GM12892 (cell line): ENCODE measurements at regions not wholly inside any gene's neighbourhood (a gene's known extent, or its start where the extent isn't known, plus 50 kb on each side); places are given as distances from the start of the nearest gene placed in this dataset.

Experiments
- DNase-seq: peaks from one replicate; pipeline ENCODE4 v3.0.0; 2011; ENCODE audit not compliant: insufficient read length
- FAIRE-seq: peaks from 2 replicates; lab custom pipeline; 2011; peaks lifted over from hg19 to GRCh38; lab: Jason Lieb, UNC
- POLR2A ChIP-seq: IDR thresholded peaks from 2 replicates; pipeline ENCODE4 v1.6.1; 2011; ENCODE audit warnings: low read depth, low read length, control low read depth
- POLR2AphosphoS5 ChIP-seq: IDR thresholded peaks from 2 replicates; pipeline ENCODE4 v1.6.1; 2011; ENCODE audit warnings: low read depth, low read length, control low read depth
- TAF1 ChIP-seq: IDR thresholded peaks from 2 replicates; pipeline ENCODE4 v1.6.1; 2011; ENCODE audit warnings: low read depth, mild to moderate bottlenecking, control low read depth, low read length, borderline replicate concordance

DNA sequence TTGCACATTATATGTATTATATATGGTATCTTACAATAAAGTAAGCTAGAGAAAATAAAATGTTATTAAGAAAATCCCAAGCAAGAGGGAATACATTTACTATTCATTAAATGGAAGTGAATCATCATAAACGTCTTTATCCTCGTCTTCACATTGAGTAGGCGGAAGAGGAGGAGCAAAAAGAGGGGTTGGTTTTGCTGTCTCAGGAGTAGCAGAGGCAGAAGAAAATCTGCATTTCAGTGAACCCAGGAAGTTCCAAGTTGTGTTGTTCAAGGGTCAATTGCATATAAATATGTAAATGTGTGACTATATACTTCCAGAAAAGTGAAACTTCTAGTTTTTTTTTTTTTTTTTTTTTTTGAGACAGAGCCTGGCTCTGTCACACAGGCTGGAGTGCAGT, 301.4 kb downstream of the TMA16 start:
- DNase-seq = no peak
- TF ChIP-seq POLR2A = no peak
- TF ChIP-seq TAF1 = no peak
- no peak for TF ChIP-seq POLR2AphosphoS5

DNA sequence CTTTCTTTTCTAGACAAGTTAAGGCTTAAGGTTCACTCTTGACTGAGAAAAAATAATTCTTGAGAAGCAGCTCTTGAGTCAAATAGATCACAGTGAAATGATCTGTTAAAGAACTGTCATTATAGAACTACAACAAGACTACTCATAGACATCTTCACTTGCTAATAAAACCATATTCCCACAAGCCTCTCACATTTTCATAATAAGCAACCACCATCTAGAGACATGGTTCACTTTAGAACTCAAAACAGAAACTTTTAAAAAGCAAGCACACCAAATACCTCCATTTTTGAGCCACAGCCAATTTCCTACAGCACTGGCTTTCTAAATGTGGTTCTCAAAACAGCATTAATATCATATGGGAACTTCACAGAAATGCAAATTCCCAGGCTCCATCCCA, 309.5 kb downstream of the TMA16 start:
- TF ChIP-seq POLR2AphosphoS5 (no peak), TAF1 (no peak), POLR2A (no peak)
- FAIRE-seq (no peak), DNase-seq (no peak)

More for the DNA sequence above, 301.4 kb downstream of the TMA16 start:
- FAIRE-seq = no peak

DNA sequence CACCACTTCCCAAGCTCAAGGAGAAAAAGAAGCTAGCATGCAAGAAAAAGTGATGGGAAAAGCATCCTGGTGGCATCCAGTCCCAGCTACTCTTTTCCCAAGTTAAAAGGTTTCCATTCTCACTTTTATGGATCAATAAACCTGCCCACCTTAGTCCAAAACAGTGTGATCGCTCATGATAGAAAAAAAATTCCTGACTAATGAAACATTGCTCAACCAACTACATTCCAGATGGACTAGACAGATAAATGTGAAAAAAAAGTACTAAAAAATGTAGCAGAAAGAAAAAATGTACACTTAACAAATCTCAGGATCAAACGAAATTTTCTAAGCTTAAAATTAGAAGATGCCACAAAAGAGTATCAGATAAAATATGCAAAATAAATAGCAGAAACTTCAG, 312.2 kb downstream of the TMA16 start:
- no peak for TF ChIP-seq POLR2AphosphoS5
- TF ChIP-seq TAF1 = no peak
- TF ChIP-seq POLR2A = no peak
- no peak for FAIRE-seq
- no peak for DNase-seq

DNA sequence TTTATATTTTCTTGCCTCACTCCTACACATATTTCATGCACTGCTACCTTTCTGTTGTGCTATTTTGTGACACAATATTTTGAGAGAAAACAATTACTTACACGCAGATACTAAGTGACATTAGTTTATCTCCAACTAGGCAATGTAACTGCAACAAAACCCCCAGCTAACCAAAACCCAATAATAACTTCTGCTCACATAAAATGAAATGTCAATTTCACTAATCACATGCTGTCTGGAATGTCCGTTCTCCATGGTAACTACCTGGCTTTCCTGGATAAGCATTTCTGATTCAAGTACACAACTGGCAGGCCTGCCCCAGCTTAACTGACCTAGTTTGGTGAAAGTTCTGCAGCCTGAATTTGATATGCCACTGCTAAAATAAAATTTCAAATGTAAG, 313.5 kb downstream of the TMA16 start:
- DNase-seq = no peak
- FAIRE-seq = no peak
- TF ChIP-seq TAF1 = no peak
- no peak for TF ChIP-seq POLR2A
- TF ChIP-seq POLR2AphosphoS5 = no peak

DNA sequence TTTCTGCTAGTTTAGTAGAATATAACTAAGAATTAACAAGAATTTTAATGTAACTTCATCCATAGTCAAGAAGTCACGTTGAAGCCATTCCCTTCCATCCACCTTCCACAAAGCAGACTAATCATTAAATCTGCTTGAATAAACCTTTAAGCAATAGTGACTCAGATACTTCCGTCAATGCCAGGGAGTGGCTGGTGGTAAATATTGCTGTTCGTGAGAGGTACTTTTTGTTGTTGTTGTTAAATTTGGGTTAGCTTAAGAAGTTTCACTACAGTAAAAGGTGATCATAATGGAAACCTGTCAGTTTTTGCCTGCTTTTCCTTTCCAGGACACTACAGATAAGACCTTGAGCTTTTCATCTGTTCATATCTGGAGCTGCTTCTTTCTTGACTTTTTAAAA, 316.3 kb downstream of the TMA16 start:
- TF ChIP-seq POLR2A (no peak), POLR2AphosphoS5 (no peak), TAF1 (no peak)
- DNase-seq (peak; percentile 2), FAIRE-seq (peak; percentile 24)

DNA sequence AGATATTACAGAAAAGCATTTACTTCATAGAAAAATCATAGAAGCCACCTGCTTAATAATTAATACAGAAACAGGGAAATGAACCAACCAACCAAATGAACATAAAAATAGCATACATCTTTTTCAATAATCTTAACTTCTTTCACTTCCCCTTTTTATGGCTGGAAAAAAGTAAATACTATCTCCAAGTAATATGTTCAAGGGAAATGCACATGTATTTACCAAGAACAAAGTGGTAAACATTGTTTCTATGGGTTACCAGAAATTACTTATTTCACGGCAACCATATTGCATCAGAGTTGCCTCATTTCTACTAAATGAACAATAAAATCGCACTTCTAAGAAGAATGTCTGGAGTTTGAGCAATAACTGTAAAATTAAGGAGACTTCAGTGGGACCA, 321.3 kb downstream of the TMA16 start:
- DNase-seq (no peak), FAIRE-seq (no peak)
- TF ChIP-seq TAF1 = no peak
- no peak for TF ChIP-seq POLR2A
- no peak for TF ChIP-seq POLR2AphosphoS5

DNA sequence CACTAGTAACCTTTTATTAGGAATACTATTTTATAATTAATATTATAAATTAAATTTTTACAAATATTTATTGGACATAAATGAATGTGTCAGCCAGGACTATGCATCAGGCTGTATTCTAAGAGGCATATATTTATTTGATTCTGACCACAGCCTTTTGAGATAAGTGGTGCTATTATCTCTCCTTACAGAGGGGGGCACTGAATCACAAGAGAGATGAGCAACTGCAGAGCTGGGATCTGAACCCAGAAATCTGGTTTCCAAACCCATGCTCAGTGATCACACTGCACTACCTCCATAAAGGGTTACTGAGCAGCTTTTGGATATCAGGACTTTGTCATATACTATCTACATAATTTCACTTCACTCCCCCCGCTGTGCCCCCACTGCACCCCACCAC, 322.0 kb downstream of the TMA16 start:
- FAIRE-seq = no peak
- TF ChIP-seq POLR2A = no peak
- no peak for TF ChIP-seq POLR2AphosphoS5
- no peak for TF ChIP-seq TAF1
- no peak for DNase-seq

DNA sequence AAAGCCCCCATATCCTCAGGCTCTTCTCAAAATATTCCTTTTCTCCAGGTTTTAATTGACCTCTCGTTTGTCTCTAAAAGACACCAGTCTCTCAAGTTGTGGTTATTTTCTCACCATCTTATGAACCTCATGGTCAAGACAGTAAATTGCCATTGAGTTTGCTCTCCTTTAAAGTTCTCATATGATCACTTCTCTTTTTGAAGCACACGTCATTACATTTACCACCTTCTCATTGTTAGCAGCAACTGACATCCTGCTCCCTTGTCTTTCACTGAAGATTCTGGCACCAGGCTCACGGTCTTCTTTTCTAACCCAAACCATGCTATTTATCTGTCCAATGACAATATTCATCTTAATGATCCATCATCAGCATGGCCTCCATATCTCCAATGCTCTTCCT, 324.2 kb downstream of the TMA16 start:
- DNase-seq = no peak
- no peak for FAIRE-seq
- no peak for TF ChIP-seq POLR2AphosphoS5
- TF ChIP-seq TAF1 = no peak
- no peak for TF ChIP-seq POLR2A

DNA sequence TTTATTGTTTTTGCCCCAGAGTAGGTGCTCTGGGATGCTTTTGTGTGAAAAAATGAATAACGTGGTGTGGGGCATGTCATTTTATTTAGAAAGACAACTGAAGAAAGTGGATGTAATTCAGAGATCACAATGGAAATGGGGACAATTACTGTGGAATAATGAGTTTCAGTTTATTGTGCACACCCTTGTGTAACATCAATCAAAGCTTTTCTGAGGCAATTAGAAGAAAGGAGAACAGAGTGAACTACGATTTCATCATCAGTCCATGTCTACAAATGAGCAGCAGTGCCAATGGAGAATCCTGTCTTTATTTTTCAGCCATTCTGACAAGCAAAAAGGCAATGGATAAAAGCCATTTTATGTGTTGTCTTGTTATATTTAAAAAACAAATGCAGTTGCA, 339.2 kb downstream of the TMA16 start:
- FAIRE-seq (no peak), DNase-seq (no peak)
- TF ChIP-seq POLR2A (no peak), POLR2AphosphoS5 (no peak), TAF1 (no peak)

DNA sequence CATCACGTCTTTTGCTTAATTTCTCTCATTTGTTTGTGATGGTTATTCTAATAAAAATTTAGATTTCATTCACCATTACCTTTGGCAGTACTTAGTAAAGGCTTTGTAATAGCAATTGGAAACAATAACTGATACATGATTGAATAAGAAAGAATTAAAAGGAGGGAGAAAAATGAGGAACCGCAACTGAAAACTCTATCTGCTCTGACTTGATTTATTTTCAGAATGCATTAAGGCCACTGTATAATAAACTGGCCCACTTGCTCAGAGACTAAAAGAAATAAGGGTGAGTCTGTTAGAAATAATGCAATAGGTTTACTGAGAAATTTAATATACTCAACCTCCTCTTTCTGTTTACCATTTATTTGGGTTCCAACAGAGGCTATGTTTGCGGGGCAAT, 351.5 kb downstream of the TMA16 start:
- TF ChIP-seq TAF1 (no peak), POLR2A (no peak), POLR2AphosphoS5 (no peak)
- FAIRE-seq = no peak
- DNase-seq = no peak

DNA sequence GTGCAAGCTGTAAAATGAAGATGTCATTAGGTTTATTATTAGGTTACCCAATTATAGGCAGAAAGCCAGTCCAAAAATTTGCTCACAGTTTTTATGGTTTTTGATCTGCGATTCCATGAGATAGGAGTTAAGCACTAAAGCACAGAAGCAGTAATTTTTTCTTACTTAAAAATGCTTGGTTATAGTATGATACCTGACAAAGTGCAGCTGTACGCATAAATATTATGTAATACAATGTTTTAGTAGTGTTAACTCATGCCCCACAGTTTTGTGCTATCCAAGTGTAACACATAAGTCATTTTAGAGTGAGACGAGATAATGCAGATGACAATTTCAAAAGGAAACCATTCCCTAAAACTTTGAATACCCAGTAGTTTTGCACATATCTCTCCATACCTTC, 357.8 kb downstream of the TMA16 start:
- TF ChIP-seq POLR2A = no peak
- no peak for TF ChIP-seq POLR2AphosphoS5
- no peak for TF ChIP-seq TAF1
- FAIRE-seq (no peak), DNase-seq (no peak)

DNA sequence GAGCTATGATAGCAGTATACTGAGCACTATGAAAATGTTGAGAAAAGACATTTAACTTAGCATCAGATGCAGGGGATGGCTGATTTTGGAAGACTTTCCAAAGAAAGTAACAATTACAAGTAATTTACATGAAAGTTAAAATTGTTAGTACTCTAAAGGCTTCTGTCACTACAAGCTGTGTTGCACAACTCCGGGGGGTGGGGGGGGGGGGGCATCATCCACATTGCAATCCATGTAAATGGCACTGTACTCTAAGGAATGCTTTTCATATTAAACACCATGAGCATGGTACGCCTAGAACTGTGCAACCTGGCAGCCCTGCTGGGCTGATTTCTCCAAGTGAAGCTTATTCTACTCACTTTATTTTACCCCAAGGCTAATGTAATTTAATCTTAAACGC, 363.4 kb downstream of the TMA16 start:
- FAIRE-seq = no peak
- TF ChIP-seq POLR2AphosphoS5 (no peak), POLR2A (no peak), TAF1 (no peak)
- DNase-seq = no peak

DNA sequence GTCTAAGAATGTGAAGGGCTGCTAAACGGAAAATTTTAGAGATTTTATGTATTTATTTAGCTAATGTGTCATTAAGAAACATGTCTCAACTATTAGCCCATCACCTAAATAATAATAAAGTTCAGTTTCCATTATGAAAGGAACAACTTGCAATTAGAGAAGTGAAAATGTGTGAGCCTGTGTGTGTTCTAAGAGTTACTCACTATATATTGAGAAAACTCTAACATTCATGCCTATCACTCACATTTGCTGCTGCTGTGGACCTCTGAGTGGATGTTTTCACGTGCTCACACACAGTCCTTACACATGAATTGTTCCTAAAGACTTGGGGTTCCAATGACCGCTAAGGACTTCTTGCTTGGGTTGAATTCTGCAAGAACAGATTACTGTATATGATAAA, 364.0 kb downstream of the TMA16 start:
- FAIRE-seq = no peak
- no peak for DNase-seq
- TF ChIP-seq TAF1 (no peak), POLR2A (no peak), POLR2AphosphoS5 (no peak)

DNA sequence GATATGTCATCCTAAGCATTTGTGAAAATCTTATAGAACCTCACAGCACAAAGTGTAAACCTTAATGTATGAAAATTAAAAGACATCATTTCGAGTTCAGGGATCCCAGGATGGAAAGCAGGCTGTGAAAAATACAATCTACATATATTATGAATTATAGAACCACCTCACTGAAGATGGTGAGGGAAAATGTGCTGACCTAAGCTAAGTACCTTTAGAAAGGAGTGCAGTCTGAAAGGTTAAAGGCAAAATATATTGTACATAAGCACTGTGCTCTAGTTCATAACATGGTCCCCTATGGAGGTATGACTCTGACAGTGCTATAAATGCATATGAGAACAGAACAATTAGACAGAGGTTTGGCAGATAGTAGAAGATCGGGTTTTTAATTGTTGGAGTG, 368.6 kb downstream of the TMA16 start:
- FAIRE-seq (no peak), DNase-seq (no peak)
- TF ChIP-seq POLR2AphosphoS5 = no peak

DNA sequence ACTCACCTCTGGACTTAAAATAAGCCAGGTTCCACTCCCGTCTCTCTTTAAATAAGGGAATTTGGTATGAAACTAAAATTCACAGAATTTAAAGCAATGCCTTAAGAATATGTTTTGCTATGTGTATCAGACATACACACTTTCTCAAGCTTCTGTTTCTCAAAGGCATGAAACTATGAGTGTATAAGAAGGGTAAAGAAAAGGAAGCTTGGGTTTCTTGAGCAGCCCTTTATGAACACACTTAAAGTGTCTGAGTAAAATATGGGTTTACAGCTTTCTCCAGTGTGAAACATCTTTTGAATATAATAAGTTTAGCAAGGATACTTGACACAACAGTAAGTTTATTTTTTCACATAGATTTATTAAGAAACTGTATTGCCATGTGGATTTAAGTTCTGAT, 370.5 kb downstream of the TMA16 start:
- FAIRE-seq = no peak
- DNase-seq = no peak
- TF ChIP-seq POLR2A = no peak
